ENCODE measurements at regions not wholly inside any gene's neighbourhood (a gene's known extent, or its start where the extent isn't known, plus 50 kb on each side); places are given as distances from the start of the nearest gene placed in this dataset.

DNA sequence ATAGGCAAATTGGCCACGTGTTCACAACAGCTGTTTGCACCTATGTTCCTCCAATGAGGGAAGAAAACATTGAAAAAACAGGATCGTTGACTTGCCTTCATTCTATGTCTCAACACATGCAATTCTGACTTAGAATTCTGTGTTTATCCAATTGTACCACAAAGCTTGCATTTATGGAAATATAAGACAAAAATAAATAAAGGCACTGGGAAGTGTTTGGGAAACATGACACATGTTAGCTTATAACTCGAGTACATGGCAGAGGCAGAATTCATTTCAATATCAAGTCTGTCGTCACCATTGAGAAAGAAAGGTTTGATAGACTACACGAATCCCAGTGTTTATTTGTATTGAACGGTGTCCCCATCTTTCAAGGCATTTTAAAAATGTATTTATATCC, 291.2 kb downstream of the AHR start:
- no peak overlapping the region for H3K4me3 ChIP-seq (ENCODE audit: low read depth in 2 of 2, low read length in 2 of 2)
- no peaks in the 10 kb centered on the region for H3K4me1 ChIP-seq (ENCODE audit: control insufficient read depth, insufficient read depth, low read length)
- BruUV-seq (replicated peaks) = no TSS peak
- TF ChIP-seq SIN3A (IDR thresholded peaks at IDR 0.05; ENCODE audit: borderline replicate concordance, insufficient read depth, low read depth, low read length) = no peak
- no peaks in the 10 kb centered on the region for H3K9me3 ChIP-seq (ENCODE audit: control insufficient read depth, insufficient read depth, low read depth, low read length)
- ChIA-PET POLR2A (no interaction called here), CTCF (no interaction called here)
- no peaks in the 10 kb centered on the region for H3K27me3 ChIP-seq (ENCODE audit: control insufficient read depth, insufficient read depth, low read length)
- no peak overlapping the region for H3K27ac ChIP-seq (ENCODE audit: low read length)
- no peaks in the 10 kb centered on the region for H3K36me3 ChIP-seq (ENCODE audit: control insufficient read depth, insufficient read depth, low read length)
- intact Hi-C loops (cut with micrococcal nuclease; ENCODE audit: unreplicated experiment) = no loop called here
- DNase-seq (ENCODE audit: low read depth, low spot score) (no peak), ATAC-seq (no peak)
- in situ Hi-C loops (cut with HindIII; ENCODE audit: low pct_unique_long_range_greater_than_20kb, low sequenced_read_pairs) = no loop called here

DNA sequence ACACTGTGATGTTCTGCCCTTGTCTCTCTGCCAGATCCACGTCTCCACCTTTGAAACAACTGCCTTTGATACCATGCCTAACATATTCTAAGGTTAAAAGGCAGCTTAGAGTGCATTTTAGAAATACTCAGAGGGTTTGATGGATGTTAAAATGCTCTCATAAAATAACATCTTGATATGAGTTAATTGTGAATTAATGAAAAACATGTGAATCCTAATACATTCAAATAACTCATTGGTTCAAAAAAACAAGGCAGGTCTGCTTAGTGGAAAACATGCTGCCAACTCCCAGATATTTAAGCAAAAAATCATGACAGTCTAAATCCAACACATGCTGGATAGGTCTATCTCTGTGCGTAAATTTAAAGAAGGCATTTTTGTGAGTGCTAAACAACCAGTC, 291.8 kb downstream of the AHR start:
- in situ Hi-C loops (cut with HindIII; ENCODE audit: low pct_unique_long_range_greater_than_20kb, low sequenced_read_pairs) (no loop called here), intact Hi-C loops (cut with micrococcal nuclease; ENCODE audit: unreplicated experiment) (no loop called here)
- TF ChIP-seq, protein P1, sequence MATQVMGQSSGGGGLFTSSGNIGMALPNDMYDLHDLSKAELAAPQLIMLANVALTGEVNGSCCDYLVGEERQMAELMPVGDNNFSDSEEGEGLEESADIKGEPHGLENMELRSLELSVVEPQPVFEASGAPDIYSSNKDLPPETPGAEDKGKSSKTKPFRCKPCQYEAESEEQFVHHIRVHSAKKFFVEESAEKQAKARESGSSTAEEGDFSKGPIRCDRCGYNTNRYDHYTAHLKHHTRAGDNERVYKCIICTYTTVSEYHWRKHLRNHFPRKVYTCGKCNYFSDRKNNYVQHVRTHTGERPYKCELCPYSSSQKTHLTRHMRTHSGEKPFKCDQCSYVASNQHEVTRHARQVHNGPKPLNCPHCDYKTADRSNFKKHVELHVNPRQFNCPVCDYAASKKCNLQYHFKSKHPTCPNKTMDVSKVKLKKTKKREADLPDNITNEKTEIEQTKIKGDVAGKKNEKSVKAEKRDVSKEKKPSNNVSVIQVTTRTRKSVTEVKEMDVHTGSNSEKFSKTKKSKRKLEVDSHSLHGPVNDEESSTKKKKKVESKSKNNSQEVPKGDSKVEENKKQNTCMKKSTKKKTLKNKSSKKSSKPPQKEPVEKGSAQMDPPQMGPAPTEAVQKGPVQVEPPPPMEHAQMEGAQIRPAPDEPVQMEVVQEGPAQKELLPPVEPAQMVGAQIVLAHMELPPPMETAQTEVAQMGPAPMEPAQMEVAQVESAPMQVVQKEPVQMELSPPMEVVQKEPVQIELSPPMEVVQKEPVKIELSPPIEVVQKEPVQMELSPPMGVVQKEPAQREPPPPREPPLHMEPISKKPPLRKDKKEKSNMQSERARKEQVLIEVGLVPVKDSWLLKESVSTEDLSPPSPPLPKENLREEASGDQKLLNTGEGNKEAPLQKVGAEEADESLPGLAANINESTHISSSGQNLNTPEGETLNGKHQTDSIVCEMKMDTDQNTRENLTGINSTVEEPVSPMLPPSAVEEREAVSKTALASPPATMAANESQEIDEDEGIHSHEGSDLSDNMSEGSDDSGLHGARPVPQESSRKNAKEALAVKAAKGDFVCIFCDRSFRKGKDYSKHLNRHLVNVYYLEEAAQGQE (IDR thresholded peaks at IDR 0.05; ENCODE audit: insufficient read depth in 1 of 2, low read depth in 2 of 2, low read length in 1 of 2) = no peak
- H3K27ac ChIP-seq (ENCODE audit: low read length) = no peak overlapping the region
- POLR2A ChIA-PET = no interaction called here
- H3K4me1 ChIP-seq (ENCODE audit: control insufficient read depth, insufficient read depth, low read length) = no peaks in the 10 kb centered on the region
- no peaks in the 10 kb centered on the region for H3K27me3 ChIP-seq (ENCODE audit: control insufficient read depth, insufficient read depth, low read length)
- no TSS peak for BruUV-seq (replicated peaks)
- H3K36me3 ChIP-seq (ENCODE audit: control insufficient read depth, insufficient read depth, low read length) = no peaks in the 10 kb centered on the region
- no peaks in the 10 kb centered on the region for H3K9me3 ChIP-seq (ENCODE audit: control insufficient read depth, insufficient read depth, low read depth, low read length)
- no peak for ATAC-seq
- CTCF ChIA-PET = no interaction called here
- no peak overlapping the region for H3K4me3 ChIP-seq (ENCODE audit: low read depth in 2 of 2, low read length in 2 of 2)
- DNase-seq (ENCODE audit: low read depth, low spot score) = no peak

DNA sequence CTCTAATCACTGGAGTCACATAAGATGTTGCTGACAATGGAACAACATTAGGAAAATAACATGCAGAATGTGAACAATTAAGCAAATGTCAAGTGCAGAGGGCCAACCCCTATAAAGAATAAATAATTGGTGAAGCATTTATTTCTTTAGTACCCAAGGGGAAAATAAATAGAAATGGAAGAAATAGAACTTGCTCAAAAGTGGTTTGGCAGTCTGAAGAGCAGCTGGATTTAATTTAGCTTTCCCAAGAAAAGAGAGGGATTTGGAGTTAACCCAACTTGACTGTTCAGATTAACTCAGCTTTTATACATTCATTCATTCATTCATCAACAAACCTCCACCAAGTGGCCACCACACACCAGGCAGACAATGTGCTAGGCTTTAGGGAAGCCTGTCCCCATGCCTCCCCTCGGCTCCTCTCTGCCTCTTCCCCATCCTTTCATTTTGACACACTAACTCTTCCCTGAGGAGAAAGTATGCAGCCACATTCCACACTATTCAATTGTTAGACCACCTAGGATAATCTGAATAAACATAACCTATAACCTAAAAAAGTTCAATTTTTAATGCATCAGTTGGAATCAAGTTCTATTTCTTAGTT, 295.5 kb downstream of the AHR start:
- Histone ChIP-seq H3K36me3 (ENCODE audit: control insufficient read depth, insufficient read depth, low read length) (no peaks in the 10 kb centered on the region), H3K4me3 (ENCODE audit: low read depth in 2 of 2, low read length in 2 of 2) (no peak overlapping the region), H3K27me3 (ENCODE audit: control insufficient read depth, insufficient read depth, low read length) (no peaks in the 10 kb centered on the region), H3K9me3 (ENCODE audit: control insufficient read depth, insufficient read depth, low read depth, low read length) (no peaks in the 10 kb centered on the region), H3K27ac (ENCODE audit: low read length) (no peak overlapping the region), H3K4me1 (ENCODE audit: control insufficient read depth, insufficient read depth, low read length) (no peaks in the 10 kb centered on the region)
- POLR2A ChIA-PET = no interaction called here
- BruUV-seq (replicated peaks) = no TSS peak
- in situ Hi-C loops (cut with HindIII; ENCODE audit: low pct_unique_long_range_greater_than_20kb, low sequenced_read_pairs) (no loop called here), intact Hi-C loops (cut with micrococcal nuclease; ENCODE audit: unreplicated experiment) (no loop called here)
- CTCF ChIA-PET = no interaction called here
- DNase-seq (ENCODE audit: low read depth, low spot score) (no peak), ATAC-seq (no peak)
- TF ChIP-seq TCF7L2 (IDR thresholded peaks at IDR 0.05; ENCODE audit: low read depth, low read length) (no peak), POLR2AphosphoS5 (IDR thresholded peaks at IDR 0.05; ENCODE audit: low read depth, low read length) (no peak), SIN3A (IDR thresholded peaks at IDR 0.05; ENCODE audit: borderline replicate concordance, insufficient read depth, low read depth, low read length) (no peak)
- TF ChIP-seq, protein P1 (IDR thresholded peaks at IDR 0.05; ENCODE audit: insufficient read depth in 1 of 2, low read depth in 2 of 2, low read length in 1 of 2) = no peak
- TF ChIP-seq, protein P2, sequence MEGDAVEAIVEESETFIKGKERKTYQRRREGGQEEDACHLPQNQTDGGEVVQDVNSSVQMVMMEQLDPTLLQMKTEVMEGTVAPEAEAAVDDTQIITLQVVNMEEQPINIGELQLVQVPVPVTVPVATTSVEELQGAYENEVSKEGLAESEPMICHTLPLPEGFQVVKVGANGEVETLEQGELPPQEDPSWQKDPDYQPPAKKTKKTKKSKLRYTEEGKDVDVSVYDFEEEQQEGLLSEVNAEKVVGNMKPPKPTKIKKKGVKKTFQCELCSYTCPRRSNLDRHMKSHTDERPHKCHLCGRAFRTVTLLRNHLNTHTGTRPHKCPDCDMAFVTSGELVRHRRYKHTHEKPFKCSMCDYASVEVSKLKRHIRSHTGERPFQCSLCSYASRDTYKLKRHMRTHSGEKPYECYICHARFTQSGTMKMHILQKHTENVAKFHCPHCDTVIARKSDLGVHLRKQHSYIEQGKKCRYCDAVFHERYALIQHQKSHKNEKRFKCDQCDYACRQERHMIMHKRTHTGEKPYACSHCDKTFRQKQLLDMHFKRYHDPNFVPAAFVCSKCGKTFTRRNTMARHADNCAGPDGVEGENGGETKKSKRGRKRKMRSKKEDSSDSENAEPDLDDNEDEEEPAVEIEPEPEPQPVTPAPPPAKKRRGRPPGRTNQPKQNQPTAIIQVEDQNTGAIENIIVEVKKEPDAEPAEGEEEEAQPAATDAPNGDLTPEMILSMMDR (IDR thresholded peaks at IDR 0.05) = no peak
